SK-N-SH treated with all-trans-retinoic acid at 6 μM for 48 hours (cell line): ENCODE measurements at regions not wholly inside any gene's neighbourhood (a gene's known extent, or its start where the extent isn't known, plus 50 kb on each side); places are given as distances from the start of the nearest gene placed in this dataset.

Experiments used
- ATAC-seq: fragments of 200-7000 bp; cut with Tn5 transposase; 3 replicates; pipeline ENCODE4 v1.9.1; 2020; ENCODE audit warnings: mild to moderate bottlenecking, moderate library complexity
- BACH2 ChIP-seq: fragments of 250-450 bp; sonication (Bioruptor Pico); IDR thresholded peaks from 2 replicates; pipeline ENCODE4 v1.9.0; 2021; ENCODE audit warnings: mild to moderate bottlenecking, borderline replicate concordance
- CREB5 ChIP-seq: fragments of 250-450 bp; sonication (Bioruptor Pico); IDR thresholded peaks from 2 replicates; pipeline ENCODE4 v1.5.1; 2020; ENCODE audit warnings: low read depth, mild to moderate bottlenecking, moderate library complexity
- CSDC2 ChIP-seq: fragments of 250-450 bp; sonication (Bioruptor Pico); IDR thresholded peaks from 2 replicates; pipeline ENCODE4 v1.5.0; 2020; ENCODE audit warnings: mild to moderate bottlenecking, moderate library complexity
- CSRNP3 ChIP-seq: fragments of 250-450 bp; sonication (Bioruptor Pico); IDR thresholded peaks from 2 replicates; pipeline ENCODE4 v1.5.1; 2021; ENCODE audit warnings: mild to moderate bottlenecking, moderate library complexity
- ESRRG ChIP-seq: fragments of 250-450 bp; sonication (Bioruptor Pico); IDR thresholded peaks from 2 replicates; pipeline ENCODE4 v1.6.1; 2021; ENCODE audit warnings: mild to moderate bottlenecking
- GLIS3 ChIP-seq: fragments of 250-450 bp; sonication (Bioruptor Pico); IDR thresholded peaks from 2 replicates; pipeline ENCODE4 v1.5.0; 2020; ENCODE audit warnings: mild to moderate bottlenecking, moderate library complexity
- ISL1 ChIP-seq: fragments of 250-450 bp; sonication (Bioruptor Pico); IDR thresholded peaks from 2 replicates; pipeline ENCODE4 v2.1.2; 2022; ENCODE audit warnings: mild to moderate bottlenecking, moderate library complexity
- OSR1 ChIP-seq: fragments of 250-450 bp; sonication (Bioruptor Pico); IDR thresholded peaks from 2 replicates; pipeline ENCODE4 v1.8.0; 2022; ENCODE audit warnings: moderate library complexity, mild to moderate bottlenecking, inconsistent platforms
- PATZ1 ChIP-seq: fragments of 250-450 bp; sonication (Bioruptor Pico); IDR thresholded peaks from 2 replicates; pipeline ENCODE4 v1.8.0; 2020; ENCODE audit warnings: mild to moderate bottlenecking, moderate library complexity, borderline replicate concordance
- POU6F1 ChIP-seq: fragments of 250-450 bp; sonication (Bioruptor Pico); IDR thresholded peaks from 2 replicates; pipeline ENCODE4 v1.8.0; 2021; ENCODE audit warnings: low read depth, mild to moderate bottlenecking, moderate library complexity, borderline replicate concordance
- PPARA ChIP-seq: fragments of 250-450 bp; sonication (Bioruptor Pico); IDR thresholded peaks from 2 replicates; pipeline ENCODE4 v1.5.0; 2020; ENCODE audit warnings: mild to moderate bottlenecking, borderline replicate concordance
- RARB ChIP-seq: fragments of 250-450 bp; sonication (Bioruptor Pico); IDR thresholded peaks from 2 replicates; pipeline ENCODE4 v1.8.0; 2021; ENCODE audit warnings: mild to moderate bottlenecking, moderate library complexity
- SNAI2 ChIP-seq: fragments of 250-450 bp; sonication (Bioruptor Pico); IDR thresholded peaks from 2 replicates; pipeline ENCODE4 v1.5.0; 2020; ENCODE audit warnings: mild to moderate bottlenecking, moderate library complexity
- TCF4 ChIP-seq: fragments of 250-450 bp; sonication (Bioruptor Pico); IDR thresholded peaks from 2 replicates; pipeline ENCODE4 v1.8.0; 2021; ENCODE audit warnings: mild to moderate bottlenecking, moderate library complexity, borderline replicate concordance
- TOX ChIP-seq: fragments of 250-450 bp; sonication (Bioruptor Pico); IDR thresholded peaks from 2 replicates; pipeline ENCODE4 v1.8.0; 2021; ENCODE audit warnings: mild to moderate bottlenecking, moderate library complexity, borderline replicate concordance
- TSHZ2 ChIP-seq: fragments of 250-450 bp; sonication (Bioruptor Pico); IDR thresholded peaks from 2 replicates; pipeline ENCODE4 v1.5.0; 2020; ENCODE audit warnings: mild to moderate bottlenecking, moderate library complexity
- ZC3H10 ChIP-seq: fragments of 250-450 bp; sonication (Bioruptor Pico); IDR thresholded peaks from 2 replicates; pipeline ENCODE4 v1.5.1; 2021; ENCODE audit warnings: mild to moderate bottlenecking, moderate library complexity
- ZFP3 ChIP-seq: fragments of 250-450 bp; sonication (Bioruptor Pico); IDR thresholded peaks from 2 replicates; pipeline ENCODE4 v1.5.0; 2020; ENCODE audit warnings: mild to moderate bottlenecking, moderate library complexity
- ZFP30 ChIP-seq: fragments of 450-650 bp; formaldehyde crosslinking; IDR thresholded peaks from 2 replicates; pipeline ENCODE4 v1.5.0; 2022; ENCODE audit warnings: mild to moderate bottlenecking, moderate library complexity
- ZNF565 ChIP-seq: fragments of 450-650 bp; formaldehyde crosslinking; conservative IDR thresholded peaks from 2 replicates; pipeline ENCODE4 v1.5.0; 2020; ENCODE audit warnings: low read depth, mild to moderate bottlenecking, moderate library complexity
- ZNF70 ChIP-seq: fragments of 450-650 bp; formaldehyde crosslinking; IDR thresholded peaks from 2 replicates; pipeline ENCODE4 v1.5.0; 2020; ENCODE audit warnings: mild to moderate bottlenecking, moderate library complexity
- ZNF8 ChIP-seq: fragments of 450-650 bp; formaldehyde crosslinking; IDR thresholded peaks from 2 replicates; pipeline ENCODE4 v1.5.0; 2020; ENCODE audit warnings: mild to moderate bottlenecking, moderate library complexity

GRCh38 chr1:59011663-59012062 lies 227.8 kb upstream of the JUN start:
- no peak for ATAC-seq
- no peak for TF ChIP-seq ZC3H10
- TF ChIP-seq TOX = no peak
- no peak for TF ChIP-seq PPARA (CRISPR knock-in tag)
- TF ChIP-seq POU6F1 (CRISPR knock-in tag) = no peak
- TF ChIP-seq CSRNP3 (CRISPR knock-in tag) = no peak
- no peak for TF ChIP-seq SNAI2 (CRISPR knock-in tag)
- no peak for TF ChIP-seq OSR1 (CRISPR knock-in tag)
- TF ChIP-seq, all 23 proteins: peak for 0

GRCh38 chr1:59012378-59012777 lies 228.5 kb upstream of the JUN start:
- no peak for ATAC-seq
- no peak for TF ChIP-seq TSHZ2 (CRISPR knock-in tag)
- TF ChIP-seq BACH2 (CRISPR knock-in tag) = no peak
- TF ChIP-seq ZFP30 (CRISPR knock-in tag) = no peak
- no peak for TF ChIP-seq OSR1 (CRISPR knock-in tag)
- TF ChIP-seq PATZ1 (CRISPR knock-in tag) = no peak
- TF ChIP-seq CREB5 (CRISPR knock-in tag) = no peak
- TF ChIP-seq SNAI2 (CRISPR knock-in tag) = no peak
- no peak for TF ChIP-seq TCF4 (CRISPR knock-in tag)
- no peak for TF ChIP-seq ZC3H10
- no peak for TF ChIP-seq TOX
- no peak for TF ChIP-seq ZFP3 (CRISPR knock-in tag)
- TF ChIP-seq PPARA (CRISPR knock-in tag) = no peak
- no peak for TF ChIP-seq ISL1
- TF ChIP-seq ZNF70 (CRISPR knock-in tag) = no peak
- no peak for TF ChIP-seq GLIS3 (CRISPR knock-in tag)
- no peak for TF ChIP-seq RARB (CRISPR knock-in tag)
- no peak for TF ChIP-seq POU6F1 (CRISPR knock-in tag)
- no peak for TF ChIP-seq CSDC2

GRCh38 chr1:59013276-59013927 lies 229.6 kb upstream of the JUN start:
- ATAC-seq = no peak
- no peak for TF ChIP-seq ESRRG (CRISPR knock-in tag)
- no peak for TF ChIP-seq ZNF70 (CRISPR knock-in tag)
- no peak for TF ChIP-seq ZFP3 (CRISPR knock-in tag)
- no peak for TF ChIP-seq OSR1 (CRISPR knock-in tag)
- TF ChIP-seq SNAI2 (CRISPR knock-in tag) = no peak
- no peak for TF ChIP-seq ISL1
- no peak for TF ChIP-seq TOX
- TF ChIP-seq ZNF8 (CRISPR knock-in tag) = no peak
- TF ChIP-seq ZNF565 (CRISPR knock-in tag) = no peak
- no peak for TF ChIP-seq RARB (CRISPR knock-in tag)
- no peak for TF ChIP-seq PPARA (CRISPR knock-in tag)
- TF ChIP-seq ZFP30 (CRISPR knock-in tag) = no peak
- no peak for TF ChIP-seq POU6F1 (CRISPR knock-in tag)
- TF ChIP-seq CREB5 (CRISPR knock-in tag) = no peak
